ENCODE measurements at regions not wholly inside any gene's neighbourhood (a gene's known extent, or its start where the extent isn't known, plus 50 kb on each side); places are given as distances from the start of the nearest gene placed in this dataset.
"Not testable (repeated sequence)": the region's sequence is repeated elsewhere in the genome, so short reads cannot be mapped to it uniquely, and the experiment has no call there.

- no peak for TF ChIP-seq CTCF (IDR thresholded peaks at IDR 0.05; ENCODE audit: borderline replicate concordance, insufficient read depth, low read depth, low read length)
- H3K4me3 ChIP-seq (ENCODE audit: low read depth, low read length) = no peak overlapping the region
Observed at GRCh38 chr6:160804639-160805038, 102.6 kb downstream of the PLG start.

GRCh38 chr6:160808263-160808662, 106.2 kb downstream of the PLG start:
- H3K4me3 ChIP-seq (ENCODE audit: low read depth, low read length) = no peak overlapping the region

GRCh38 chr6:160810238-160810637, 108.2 kb downstream of the PLG start:
- TF ChIP-seq CTCF (IDR thresholded peaks at IDR 0.05; ENCODE audit: borderline replicate concordance, insufficient read depth, low read depth, low read length) = no peak
- H3K4me3 ChIP-seq (ENCODE audit: low read depth, low read length) = no peak overlapping the region

More at GRCh38 chr6:160808263-160808662, 106.2 kb downstream of the PLG start:
- no peak for TF ChIP-seq CTCF (IDR thresholded peaks at IDR 0.05; ENCODE audit: borderline replicate concordance, insufficient read depth, low read depth, low read length)

GRCh38 chr6:160812097-160812496, 110.1 kb downstream of the PLG start:
- no peak overlapping the region for H3K4me3 ChIP-seq (ENCODE audit: low read depth, low read length)
- TF ChIP-seq CTCF (IDR thresholded peaks at IDR 0.05; ENCODE audit: borderline replicate concordance, insufficient read depth, low read depth, low read length) = no peak

GRCh38 chr6:160818934-160819333, 116.9 kb downstream of the PLG start:
- TF ChIP-seq CTCF (IDR thresholded peaks at IDR 0.05; ENCODE audit: borderline replicate concordance, insufficient read depth, low read depth, low read length) = no peak
- H3K4me3 ChIP-seq (ENCODE audit: low read depth, low read length) = no peak overlapping the region

GRCh38 chr6:160820661-160821060, 118.6 kb downstream of the PLG start:
- not testable (repeated sequence) for H3K4me3 ChIP-seq (ENCODE audit: low read depth, low read length)

GRCh38 chr6:160831739-160832138, 129.7 kb downstream of the PLG start:
- no peak overlapping the region for H3K4me3 ChIP-seq (ENCODE audit: low read depth, low read length)
- no peak for TF ChIP-seq CTCF (IDR thresholded peaks at IDR 0.05; ENCODE audit: borderline replicate concordance, insufficient read depth, low read depth, low read length)

- TF ChIP-seq CTCF (IDR thresholded peaks at IDR 0.05; ENCODE audit: borderline replicate concordance, insufficient read depth, low read depth, low read length) = no peak
- H3K4me3 ChIP-seq (ENCODE audit: low read depth, low read length) = no peak overlapping the region
Observed at GRCh38 chr6:160832422-160832821, 130.4 kb downstream of the PLG start.

All from GM12875 (cell line).